Mucosa of descending colon (tissue), 3 donors: ENCODE measurements at regions not wholly inside any gene's neighbourhood (a gene's known extent, or its start where the extent isn't known, plus 50 kb on each side); places are given as distances from the start of the nearest gene placed in this dataset.

Experiments used
- ATAC-seq: fragments of 200-7000 bp; cut with Tn5 transposase; one replicate; pipeline ENCODE4 v1.9.1; 2020; ENCODE audit warnings: mild to moderate bottlenecking, moderate library complexity
- DNase-seq, 3 donors: peaks; one replicate each; pipeline ENCODE4 v3.0.0-alpha.2; 2020
- H3K36me3 ChIP-seq: fragments of 200-600 bp; one replicate; pipeline ENCODE4 v1.8.0; 2021; ENCODE audit warnings: low read depth, mild to moderate bottlenecking
- H3K4me1 ChIP-seq: fragments of 200-600 bp; one replicate; pipeline ENCODE4 v1.8.0; 2021; ENCODE audit warnings: low read depth, mild to moderate bottlenecking
- H3K4me3 ChIP-seq: fragments of 200-600 bp; one replicate; pipeline ENCODE4 v1.8.0; 2021; ENCODE audit warnings: mild to moderate bottlenecking
- H3K9me3 ChIP-seq: fragments of 200-600 bp; one replicate; pipeline ENCODE4 v1.8.0; 2021; ENCODE audit warnings: mild to moderate bottlenecking
- CTCF ChIP-seq: fragments of 200-600 bp; IDR thresholded peaks from one replicate; pipeline ENCODE4 v1.8.0; 2022; ENCODE audit warnings: antibody characterized with exemption, mild to moderate bottlenecking
- intact Hi-C, 2 donors: fragments of 100-400 bp; cut with DNase I in 1 of 2; cut with micrococcal nuclease in 1 of 2; formaldehyde crosslinking; loops; one replicate each; pipeline versions ENCODE4 v1.11.0 to v1.11.1; 2022; cut with DNase I, micrococcal nuclease
- donor health status: DM: no; HTN: no; CAD: no; lungs with moderate emphysema.
- donor health status: DM: no; HTN: no; CAD: no.
- donor health status: DM: no; HTN: yes; CAD: no.

- H3K4me3 ChIP-seq, result no peak overlapping the region
- ATAC-seq, result no peak
- intact Hi-C loops, result no loop called here
- TF ChIP-seq CTCF, result no peak
- no peaks in the 10 kb centered on the region for H3K36me3 ChIP-seq
- no peaks in the 10 kb centered on the region for H3K4me1 ChIP-seq
- no peaks in the 10 kb centered on the region for H3K9me3 ChIP-seq
- no peak for DNase-seq
Observed at GRCh38 chr4:120508036-120508435, 414.5 kb downstream of the PRDM5 start.

- no peaks in the 10 kb centered on the region for H3K4me1 ChIP-seq
- no peak for ATAC-seq
- H3K9me3 ChIP-seq, result no peaks in the 10 kb centered on the region
- TF ChIP-seq CTCF, result no peak
- no peak overlapping the region for H3K4me3 ChIP-seq
- no peak for DNase-seq
- intact Hi-C loops, result no loop called here
- H3K36me3 ChIP-seq, result no peaks in the 10 kb centered on the region
Observed at GRCh38 chr4:120506536-120506935, 416.0 kb downstream of the PRDM5 start.

- DNase-seq (no peak), ATAC-seq (no peak)
- intact Hi-C loops, result no loop called here
- no peaks in the 10 kb centered on the region for H3K9me3 ChIP-seq
- no peak overlapping the region for H3K4me3 ChIP-seq
- no peaks in the 10 kb centered on the region for H3K36me3 ChIP-seq
- no peaks in the 10 kb centered on the region for H3K4me1 ChIP-seq
- no peak for TF ChIP-seq CTCF
Observed at GRCh38 chr4:120498678-120499077, 423.8 kb downstream of the PRDM5 start.

GRCh38 chr4:120491481-120491880, 424.8 kb upstream of the MAD2L1 start:
- Histone ChIP-seq H3K4me1 (no peaks in the 10 kb centered on the region), H3K36me3 (no peaks in the 10 kb centered on the region), H3K9me3 (no peaks in the 10 kb centered on the region), H3K4me3 (no peak overlapping the region)
- intact Hi-C loops, result no loop called here
- TF ChIP-seq CTCF, result no peak
- DNase-seq (no peak), ATAC-seq (no peak)

- ATAC-seq (no peak), DNase-seq (no peak)
- Histone ChIP-seq H3K36me3 (no peaks in the 10 kb centered on the region), H3K4me3 (no peak overlapping the region), H3K4me1 (no peaks in the 10 kb centered on the region), H3K9me3 (no peaks in the 10 kb centered on the region)
- TF ChIP-seq CTCF, result no peak
- intact Hi-C loops, result no loop called here
Observed at GRCh38 chr4:120481756-120482155, 415.1 kb upstream of the MAD2L1 start.

GRCh38 chr4:120472447-120473131, 405.9 kb upstream of the MAD2L1 start:
- Histone ChIP-seq H3K4me1 (no peaks in the 10 kb centered on the region), H3K4me3 (no peak overlapping the region), H3K9me3 (no peaks in the 10 kb centered on the region), H3K36me3 (no peaks in the 10 kb centered on the region)
- ATAC-seq (no peak), DNase-seq (no peak)
- no peak for TF ChIP-seq CTCF
- intact Hi-C loops, result no loop called here
